GM18511 (cell line): ENCODE measurements at regions not wholly inside any gene's neighbourhood (a gene's known extent, or its start where the extent isn't known, plus 50 kb on each side); places are given as distances from the start of the nearest gene placed in this dataset.
"Not testable (repeated sequence)": the region's sequence is repeated elsewhere in the genome, so short reads cannot be mapped to it uniquely, and the experiment has no call there.

ENCODE experiments used
- ATAC-seq: cut with Tn5 transposase; IDR thresholded peaks from one replicate; pipeline ENCODE4 v1.9.1; 2021; ENCODE audit warnings: mild to moderate bottlenecking, moderate library complexity; ENCODE audit not compliant: unreplicated experiment

DNA sequence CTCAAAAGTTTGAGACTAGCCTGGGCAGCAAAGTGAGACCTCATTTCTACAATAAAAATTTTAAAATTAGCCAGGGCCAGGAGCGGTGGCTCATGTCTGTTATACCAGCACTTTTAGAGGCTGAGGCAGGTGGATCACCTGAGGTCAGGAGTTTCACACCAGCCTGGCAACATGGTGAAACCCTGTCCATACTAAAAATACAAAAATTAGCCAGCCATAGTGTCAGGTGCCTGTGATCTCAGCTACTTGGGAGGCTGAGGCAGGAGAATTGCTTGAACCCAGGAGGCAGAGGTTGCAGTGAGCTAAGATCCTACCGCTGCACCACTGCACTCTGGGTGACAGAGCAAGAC, 85.1 kb upstream of the MAP4 start:
- not testable (repeated sequence) for ATAC-seq

DNA sequence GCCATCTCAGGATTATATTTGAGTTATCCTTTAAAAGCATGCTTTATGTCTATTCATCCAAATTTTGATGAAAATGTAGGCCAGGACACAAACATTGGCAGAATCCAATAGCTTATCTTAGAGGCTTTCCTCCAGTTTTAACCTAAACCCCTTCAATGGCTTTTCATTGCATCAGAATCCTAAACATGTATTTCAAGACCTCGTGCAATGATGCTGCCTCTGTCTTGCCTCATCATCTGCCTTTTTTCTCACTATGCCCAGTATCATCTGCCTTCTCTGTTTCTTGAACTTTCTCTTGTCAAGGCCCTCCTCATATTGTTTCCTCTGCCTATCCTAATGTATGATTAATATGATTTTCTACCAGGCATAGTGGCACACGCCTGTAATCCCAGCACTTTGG, 76.1 kb upstream of the MAP4 start:
- ATAC-seq, result no peak

DNA sequence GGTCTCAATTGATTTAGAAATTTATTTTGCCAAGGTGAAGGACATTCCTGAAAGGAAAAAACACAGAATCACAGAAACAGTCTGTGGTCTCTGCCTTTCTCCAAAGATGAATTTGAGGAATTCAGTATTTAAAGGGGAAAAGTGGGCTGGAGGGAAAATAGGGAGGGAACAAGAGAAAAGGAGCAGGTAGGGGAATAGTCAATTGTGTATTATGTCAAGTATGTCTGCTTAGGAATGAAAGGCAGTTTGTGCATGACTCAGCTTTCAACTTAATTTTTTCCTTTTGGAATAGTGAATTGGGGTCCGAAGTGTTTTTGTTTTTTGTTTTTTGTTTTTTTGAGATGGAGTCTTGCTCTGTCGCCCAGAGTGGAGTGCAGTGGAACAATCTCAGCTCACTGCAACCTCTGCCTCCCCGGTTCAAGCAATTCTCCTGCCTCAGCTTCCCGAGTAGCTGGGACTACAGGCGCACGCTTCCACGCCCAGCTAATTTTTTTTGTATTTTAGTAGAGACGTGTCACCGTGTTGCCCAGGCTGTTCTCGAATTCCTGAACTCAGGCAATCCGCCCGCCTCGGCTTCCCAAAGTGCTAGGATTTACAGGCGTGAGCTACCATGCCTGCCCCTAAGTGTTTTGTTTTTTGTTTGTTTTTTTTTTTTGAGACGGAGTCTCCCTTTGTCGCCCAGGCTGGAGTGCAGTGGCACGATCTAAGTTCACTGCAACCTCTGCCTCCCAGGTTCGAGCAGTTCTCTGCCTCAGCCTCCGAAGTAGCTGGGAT, 74.1 kb upstream of the MAP4 start:
- ATAC-seq, result no peak

DNA sequence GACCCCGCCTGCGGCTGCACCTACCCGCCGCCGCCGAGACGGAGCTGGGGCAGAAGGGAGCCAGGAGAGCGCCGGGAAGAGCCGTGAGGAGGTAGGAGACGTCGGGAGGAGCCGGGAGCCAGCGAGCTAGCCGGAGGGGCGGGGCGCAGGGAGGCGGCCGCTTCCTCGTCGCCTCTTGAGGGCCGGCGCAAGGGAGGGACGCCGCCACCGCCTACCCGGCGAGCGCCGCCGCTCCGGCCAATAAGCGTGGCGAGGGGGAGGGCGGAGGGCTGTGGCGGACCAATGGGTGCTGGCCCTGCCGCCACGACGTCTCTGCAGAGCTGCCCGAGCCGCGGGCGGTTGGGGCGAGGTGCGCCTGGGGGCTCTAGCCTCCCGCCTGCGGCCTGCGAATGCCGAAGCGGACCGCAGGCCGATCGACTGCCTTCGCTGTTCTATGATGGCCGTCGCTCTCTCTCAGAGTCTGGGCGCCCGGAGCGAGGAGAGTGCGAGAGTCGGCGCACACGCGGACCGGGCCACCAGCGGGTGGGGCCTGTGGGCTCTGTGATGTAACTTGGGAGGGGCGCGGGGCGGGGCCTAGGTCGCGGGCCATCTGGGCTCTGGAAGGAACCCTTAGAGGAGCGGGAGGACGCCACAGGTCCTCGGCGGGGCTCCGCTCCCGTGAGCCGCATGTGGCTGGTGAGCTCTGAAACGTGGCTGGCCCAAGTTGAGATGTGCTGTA, 72.7 kb upstream of the MAP4 start:
- peak; percentile 97 for ATAC-seq

DNA sequence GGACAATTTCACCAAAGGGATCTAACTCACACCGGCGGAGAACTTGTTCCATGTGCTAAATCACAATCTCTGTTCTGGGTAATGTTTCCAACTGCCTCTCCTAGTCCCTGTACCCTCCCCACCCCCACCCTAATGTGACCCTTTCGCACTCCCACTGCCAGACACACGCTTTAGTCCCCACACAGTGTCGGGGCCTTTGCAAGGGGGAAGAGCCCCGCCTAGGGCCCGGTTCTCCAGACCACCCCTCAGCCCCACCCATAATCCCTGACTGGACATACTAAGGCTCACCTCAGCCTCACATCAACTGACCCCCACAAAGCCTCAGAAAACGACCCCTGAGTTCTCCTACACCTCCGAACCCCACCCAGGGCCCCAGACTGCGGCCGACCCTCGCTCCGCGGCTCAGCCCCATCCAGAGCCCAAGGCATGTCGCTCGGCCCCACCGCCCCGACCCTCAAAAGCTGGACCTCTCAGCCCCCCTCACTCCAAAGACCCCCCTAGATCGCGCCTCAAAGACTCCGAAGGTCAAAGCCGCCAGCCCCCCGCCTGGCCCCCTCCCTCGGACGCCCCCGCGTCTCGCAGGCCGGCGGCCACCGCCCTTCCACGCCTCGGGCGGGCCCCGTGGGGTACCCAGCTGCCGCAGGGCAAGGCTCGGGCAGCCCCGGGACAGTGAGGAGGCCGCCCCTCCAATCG, 72.0 kb upstream of the MAP4 start:
- ATAC-seq, result peak; percentile 38

DNA sequence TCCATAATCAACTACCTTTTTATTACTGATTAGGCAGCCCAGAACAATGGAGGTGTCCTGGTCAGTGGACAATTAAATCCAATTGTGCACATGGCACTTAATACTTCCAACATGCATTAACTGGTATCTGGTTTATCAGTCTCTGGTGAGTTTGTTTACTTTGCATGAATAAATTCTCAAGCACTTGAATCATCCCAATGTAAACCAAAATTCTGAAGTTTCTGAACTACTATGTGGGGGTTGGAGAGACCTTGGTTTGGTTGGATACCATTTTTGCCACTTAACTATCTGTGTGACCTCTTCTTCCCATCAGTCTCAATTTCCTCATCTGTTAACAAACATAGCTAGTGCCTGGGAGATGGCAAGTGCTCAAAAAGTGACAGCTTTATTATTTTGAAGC, 70.5 kb upstream of the MAP4 start:
- ATAC-seq, result no peak

DNA sequence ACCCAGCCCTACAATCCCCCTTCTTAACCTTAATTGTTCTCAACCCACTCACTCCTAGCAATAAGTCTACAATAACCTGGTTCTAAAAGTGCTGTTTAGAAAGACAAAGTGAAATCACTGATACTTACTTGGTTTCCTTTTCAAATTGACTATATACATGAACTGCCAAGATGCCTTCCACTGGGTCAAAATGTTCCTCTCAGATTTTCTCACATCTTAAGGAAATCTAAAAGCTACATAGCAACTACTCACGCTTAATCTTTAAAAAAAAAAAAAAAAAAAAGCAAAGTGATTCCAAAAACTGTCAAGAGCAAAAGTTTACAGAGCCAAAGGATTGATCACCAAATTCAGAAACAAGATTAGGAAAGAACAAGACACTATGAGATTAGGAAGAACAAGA, 68.7 kb upstream of the MAP4 start:
- ATAC-seq, result no peak

DNA sequence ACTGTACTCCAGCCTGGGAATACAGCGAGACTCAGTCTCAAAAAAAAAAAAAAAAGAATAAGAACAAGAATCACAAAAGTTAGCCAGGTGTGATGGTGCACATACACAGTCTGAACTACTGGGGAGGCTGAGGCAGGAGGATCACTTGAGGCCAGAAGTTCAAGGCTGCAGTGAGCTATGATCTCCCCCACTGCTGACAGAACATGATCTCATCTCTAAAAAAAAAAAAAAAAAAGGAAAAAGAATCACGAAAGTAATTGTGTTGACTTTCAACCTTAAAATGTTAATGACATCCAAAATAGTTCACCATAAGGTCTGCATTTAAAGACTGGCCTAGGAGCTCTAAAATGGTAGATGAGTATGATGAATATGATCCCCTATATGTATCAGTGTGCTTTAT, 68.0 kb upstream of the MAP4 start:
- ATAC-seq, result no peak

DNA sequence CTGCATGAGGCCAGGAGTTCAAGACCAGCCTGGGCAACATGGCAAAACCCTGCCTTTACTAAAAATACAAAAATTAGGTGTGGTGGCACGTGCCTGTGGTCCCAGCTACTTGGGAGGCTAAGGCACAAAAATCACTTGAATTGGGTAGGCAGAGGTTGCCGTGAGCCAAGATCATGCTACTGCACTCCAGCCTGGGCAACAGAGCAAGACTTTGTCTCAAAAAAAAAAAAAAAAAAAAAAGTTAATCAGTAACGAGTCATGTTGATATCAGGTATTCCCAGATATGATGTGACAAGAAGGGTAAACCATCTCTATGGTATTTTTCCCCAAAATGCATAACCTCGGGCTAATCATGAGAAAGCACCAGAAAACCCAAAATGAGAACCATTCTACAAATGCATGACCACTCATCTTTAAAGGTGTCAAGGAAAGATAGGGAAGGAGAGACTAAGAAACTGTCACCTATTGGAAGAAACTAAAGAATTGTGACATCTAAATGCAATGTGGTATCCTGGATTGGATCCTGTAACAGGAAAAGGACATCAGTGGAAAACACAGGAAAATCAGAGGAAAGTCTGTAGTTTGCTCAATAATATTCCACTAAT, 66.5 kb upstream of the MAP4 start:
- ATAC-seq, result no peak

DNA sequence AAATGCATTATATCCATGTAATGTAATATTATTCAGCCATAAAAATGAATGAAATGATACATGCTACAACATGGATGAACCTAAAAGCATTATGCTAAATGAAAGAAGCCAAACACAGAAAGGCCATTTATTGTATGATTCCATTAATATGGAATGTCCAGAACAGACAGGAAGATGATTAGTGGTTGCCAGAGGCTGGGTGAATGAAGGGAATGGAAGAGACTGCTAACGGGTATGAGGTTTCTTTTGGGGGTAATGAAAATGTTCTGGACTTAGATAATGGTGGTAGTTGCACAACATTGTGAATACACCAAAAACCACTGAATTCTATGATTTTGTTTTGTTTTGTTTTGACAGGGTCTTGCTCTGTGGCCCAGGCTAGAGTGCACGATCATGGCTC, 61.6 kb upstream of the MAP4 start:
- ATAC-seq, result no peak

DNA sequence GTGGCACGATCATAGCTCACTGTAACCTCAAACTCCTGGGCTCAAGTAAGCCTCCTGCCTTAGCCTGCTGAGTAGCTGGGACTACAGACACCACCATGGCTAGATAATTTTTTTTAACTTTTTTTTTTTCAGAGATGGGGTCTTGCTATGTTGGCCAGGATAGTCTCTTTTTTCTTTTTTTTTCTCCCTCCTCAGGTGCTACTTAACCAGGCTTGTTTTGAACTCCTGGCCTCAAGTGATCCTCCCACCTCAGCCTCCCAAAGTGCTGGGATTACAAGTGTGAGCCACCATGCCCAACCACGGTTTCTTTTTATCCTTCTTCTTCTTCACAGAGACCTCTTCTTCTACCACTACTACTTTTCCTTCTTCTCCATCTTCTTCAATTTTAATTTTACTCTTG, 53.8 kb upstream of the MAP4 start:
- ATAC-seq, result no peak

DNA sequence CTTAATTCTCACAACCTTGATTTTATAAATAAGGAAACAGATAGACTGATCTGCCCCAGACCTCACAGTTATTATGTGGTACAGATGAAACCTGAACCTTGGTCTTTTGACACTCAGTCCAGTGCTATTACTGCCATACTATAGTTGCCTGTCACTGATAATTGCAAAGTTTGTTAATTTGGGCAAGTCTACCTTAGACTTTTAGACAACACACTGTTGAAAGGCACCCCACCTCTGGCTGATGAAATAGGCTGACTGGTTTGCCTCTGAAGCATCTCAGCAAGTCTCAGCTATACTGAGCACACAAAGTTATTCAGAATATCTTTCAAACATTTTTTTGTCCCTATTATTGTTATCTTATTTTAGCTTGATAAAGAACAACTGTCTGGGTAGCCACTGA, 53.1 kb upstream of the MAP4 start:
- ATAC-seq, result no peak

DNA sequence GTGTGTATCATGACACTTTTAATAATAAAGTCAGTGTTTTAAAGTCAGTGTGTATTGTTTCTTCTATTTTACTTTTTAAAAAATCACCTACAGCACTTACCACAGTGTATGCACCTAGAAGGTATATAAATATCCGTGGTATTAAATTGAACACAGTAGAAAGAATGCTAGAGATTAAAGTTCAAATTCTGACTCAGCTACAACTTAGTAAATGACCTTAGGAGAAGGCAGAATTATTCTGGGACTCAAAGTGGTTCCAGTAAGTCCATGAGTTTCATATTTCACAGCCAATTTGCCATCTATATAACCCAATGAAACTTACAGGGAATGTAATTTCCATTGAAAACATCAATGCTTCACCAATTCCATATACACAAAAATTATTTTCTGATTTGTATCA, 52.7 kb upstream of the MAP4 start:
- no peak for ATAC-seq

DNA sequence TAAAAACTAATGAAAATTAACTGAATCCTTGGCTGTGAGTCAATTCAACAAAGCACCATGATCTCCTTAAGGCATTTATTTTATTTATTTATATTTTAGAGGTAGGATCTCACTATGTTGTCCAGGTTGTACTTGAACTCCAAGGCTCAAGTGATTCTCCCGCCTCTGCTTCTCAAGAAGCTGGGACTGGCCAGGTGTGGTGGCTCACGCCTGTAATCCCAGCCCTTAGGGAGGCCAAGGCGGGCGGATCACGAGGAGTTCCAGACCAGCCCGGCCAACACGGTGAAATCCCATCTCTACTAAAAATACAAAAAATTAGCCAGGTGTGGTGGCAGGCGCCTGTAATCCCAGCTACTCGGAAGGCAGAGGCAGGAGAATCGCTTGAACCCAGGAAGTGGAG, 52.1 kb upstream of the MAP4 start:
- ATAC-seq, result not testable (repeated sequence)

DNA sequence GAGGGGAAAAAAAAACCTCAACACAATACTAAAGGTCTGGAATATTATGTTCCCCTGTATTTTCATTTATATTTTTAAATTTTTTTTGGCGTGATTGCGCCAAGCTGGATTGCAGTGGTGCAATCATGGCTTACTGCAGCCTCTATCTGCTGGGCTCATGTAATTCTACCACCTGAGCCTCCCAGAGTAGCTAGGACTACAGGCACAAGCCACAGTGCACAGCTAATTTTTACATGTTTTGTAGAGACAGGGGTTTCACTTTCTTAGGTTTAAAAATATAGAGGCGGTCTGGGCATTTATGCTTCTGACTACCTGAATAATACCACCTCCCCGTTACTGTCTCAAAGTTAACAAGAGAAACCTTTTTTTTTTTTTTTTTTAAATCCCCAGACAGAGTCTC, 51.1 kb upstream of the MAP4 start:
- ATAC-seq, result no peak
